Endothelial cell (in vitro differentiated cells): ENCODE measurements at regions not wholly inside any gene's neighbourhood (a gene's known extent, or its start where the extent isn't known, plus 50 kb on each side); places are given as distances from the start of the nearest gene placed in this dataset.

Source experiments
- DNase-seq: peaks from one replicate; pipeline ENCODE4 v3.0.0; 2021; ENCODE audit warnings: low spot score
- H3K27ac Mint-ChIP-seq: one replicate; pipeline ENCODE4 v1.8.0; 2021; ENCODE audit warnings: mixed read lengths, inconsistent platforms; ENCODE audit not compliant: unreplicated experiment
- H3K27me3 Mint-ChIP-seq: one replicate; pipeline ENCODE4 v1.8.0; 2021; ENCODE audit warnings: mild to moderate bottlenecking, moderate library complexity, mixed read lengths, inconsistent platforms; ENCODE audit not compliant: unreplicated experiment
- H3K36me3 Mint-ChIP-seq: one replicate; pipeline ENCODE4 v1.8.0; 2021; ENCODE audit warnings: mild to moderate bottlenecking, low read depth, mixed read lengths, inconsistent platforms; ENCODE audit not compliant: unreplicated experiment
- H3K4me1 Mint-ChIP-seq: one replicate; pipeline ENCODE4 v1.8.0; 2021; ENCODE audit warnings: mild to moderate bottlenecking, mixed read lengths, inconsistent platforms; ENCODE audit not compliant: unreplicated experiment
- H3K4me3 Mint-ChIP-seq: one replicate; pipeline ENCODE4 v1.8.0; 2021; ENCODE audit warnings: mild to moderate bottlenecking, mixed read lengths, inconsistent platforms; ENCODE audit not compliant: unreplicated experiment
- H3K9me3 Mint-ChIP-seq: one replicate; pipeline ENCODE4 v1.8.0; 2021; ENCODE audit warnings: mixed read lengths, inconsistent platforms; ENCODE audit not compliant: unreplicated experiment
- TF ChIP-seq, protein P1 (sequence below): fragments of 200-600 bp; sonication (generic); IDR thresholded peaks from one replicate; pipeline ENCODE4 v1.5.0; 2021; ENCODE audit warnings: antibody characterized with exemption; ENCODE audit not compliant: unreplicated experiment

DNA sequence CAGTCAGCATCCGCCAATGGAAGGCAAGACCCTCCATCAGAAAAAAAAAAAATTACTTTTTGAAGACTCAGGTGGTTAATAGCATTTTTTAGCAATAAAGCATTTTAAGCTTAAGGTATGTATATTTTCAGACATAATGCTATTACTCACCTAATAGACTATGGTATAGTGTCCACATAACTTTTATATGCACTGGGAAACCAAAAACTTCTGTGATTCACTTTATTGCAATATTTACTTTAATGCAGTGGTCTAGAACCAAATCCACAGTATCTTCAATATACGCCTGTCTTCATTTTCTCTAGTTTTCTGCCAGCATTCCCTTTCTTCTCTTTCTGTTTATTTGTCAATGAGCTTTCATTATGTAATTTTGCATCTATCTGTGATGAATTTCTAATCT lies 418.1 kb downstream of the SLITRK6 start:
- H3K27me3 Mint-ChIP-seq = no peaks in the 10 kb centered on the region
- H3K27ac Mint-ChIP-seq = no peak overlapping the region
- no peaks in the 10 kb centered on the region for H3K36me3 Mint-ChIP-seq
- TF ChIP-seq, protein P1, sequence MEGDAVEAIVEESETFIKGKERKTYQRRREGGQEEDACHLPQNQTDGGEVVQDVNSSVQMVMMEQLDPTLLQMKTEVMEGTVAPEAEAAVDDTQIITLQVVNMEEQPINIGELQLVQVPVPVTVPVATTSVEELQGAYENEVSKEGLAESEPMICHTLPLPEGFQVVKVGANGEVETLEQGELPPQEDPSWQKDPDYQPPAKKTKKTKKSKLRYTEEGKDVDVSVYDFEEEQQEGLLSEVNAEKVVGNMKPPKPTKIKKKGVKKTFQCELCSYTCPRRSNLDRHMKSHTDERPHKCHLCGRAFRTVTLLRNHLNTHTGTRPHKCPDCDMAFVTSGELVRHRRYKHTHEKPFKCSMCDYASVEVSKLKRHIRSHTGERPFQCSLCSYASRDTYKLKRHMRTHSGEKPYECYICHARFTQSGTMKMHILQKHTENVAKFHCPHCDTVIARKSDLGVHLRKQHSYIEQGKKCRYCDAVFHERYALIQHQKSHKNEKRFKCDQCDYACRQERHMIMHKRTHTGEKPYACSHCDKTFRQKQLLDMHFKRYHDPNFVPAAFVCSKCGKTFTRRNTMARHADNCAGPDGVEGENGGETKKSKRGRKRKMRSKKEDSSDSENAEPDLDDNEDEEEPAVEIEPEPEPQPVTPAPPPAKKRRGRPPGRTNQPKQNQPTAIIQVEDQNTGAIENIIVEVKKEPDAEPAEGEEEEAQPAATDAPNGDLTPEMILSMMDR = no peak
- no peak overlapping the region for H3K4me3 Mint-ChIP-seq
- no peaks in the 10 kb centered on the region for H3K4me1 Mint-ChIP-seq
- DNase-seq = no peak
- H3K9me3 Mint-ChIP-seq = no peaks in the 10 kb centered on the region

DNA sequence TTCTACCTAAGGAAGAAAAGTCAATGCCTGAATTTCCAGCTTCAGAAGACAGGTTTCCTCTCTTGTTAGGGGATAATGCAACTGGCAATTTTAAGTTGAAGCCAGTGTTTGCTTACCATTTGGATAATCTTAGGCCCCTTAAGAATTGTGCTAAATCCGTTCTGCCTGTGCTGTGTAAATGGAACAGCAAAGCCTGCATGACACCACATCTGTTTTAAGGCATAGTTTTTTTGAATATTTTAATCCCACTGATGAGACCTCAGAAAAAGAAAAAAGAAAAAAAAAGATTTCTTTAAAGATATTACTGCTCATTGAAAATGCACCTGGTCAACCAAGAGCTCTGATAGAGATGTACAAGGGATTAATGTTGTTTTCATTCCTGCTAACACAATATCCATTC lies 419.2 kb downstream of the SLITRK6 start:
- Mint-ChIP-seq H3K4me3 (no peak overlapping the region), H3K9me3 (no peaks in the 10 kb centered on the region), H3K27ac (no peak overlapping the region), H3K27me3 (no peaks in the 10 kb centered on the region), H3K4me1 (no peaks in the 10 kb centered on the region), H3K36me3 (no peaks in the 10 kb centered on the region)
- TF ChIP-seq, protein P1 = no peak
- DNase-seq = no peak

DNA sequence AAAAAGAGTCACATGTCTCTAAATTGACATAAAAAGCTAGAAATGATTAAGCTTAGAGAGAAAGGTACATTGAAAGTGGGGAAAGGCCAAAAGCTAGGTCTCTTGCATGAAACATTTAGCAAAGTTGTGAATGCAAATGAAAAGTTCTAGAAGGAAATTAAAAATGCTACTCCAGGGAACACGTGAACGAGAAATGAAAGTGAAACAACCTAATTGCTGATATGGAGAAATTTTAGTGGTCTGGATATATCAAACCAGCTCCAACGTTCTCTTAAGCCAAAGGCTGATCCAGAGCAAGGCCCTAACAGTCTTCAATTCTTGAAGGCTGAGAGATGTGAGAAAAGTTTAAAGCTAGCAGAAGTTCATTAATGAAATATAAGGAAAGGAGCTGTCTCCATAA lies 419.8 kb downstream of the SLITRK6 start:
- H3K27ac Mint-ChIP-seq = no peak overlapping the region
- H3K4me3 Mint-ChIP-seq = no peak overlapping the region
- no peaks in the 10 kb centered on the region for H3K9me3 Mint-ChIP-seq
- H3K4me1 Mint-ChIP-seq = no peaks in the 10 kb centered on the region
- no peak for DNase-seq
- no peaks in the 10 kb centered on the region for H3K27me3 Mint-ChIP-seq
- H3K36me3 Mint-ChIP-seq = no peaks in the 10 kb centered on the region
- TF ChIP-seq, protein P1 = no peak

DNA sequence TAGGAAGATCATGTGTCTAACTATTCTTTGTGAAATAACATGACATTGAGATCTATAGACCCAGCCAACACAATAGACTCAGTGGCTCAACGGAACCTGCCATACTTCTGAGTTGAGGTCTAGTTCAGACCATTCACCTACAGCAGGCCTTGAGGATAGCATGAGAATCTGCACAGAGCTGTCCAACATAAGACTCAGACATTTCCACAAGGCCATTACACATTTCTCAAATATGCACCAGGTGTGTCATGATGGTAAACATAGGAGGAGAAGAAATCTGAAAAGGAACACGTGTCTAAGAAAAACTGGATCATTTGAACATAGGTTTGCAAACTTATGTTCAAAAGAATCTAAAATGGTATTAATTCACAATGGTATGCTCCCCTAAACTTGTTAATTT lies 421.4 kb downstream of the SLITRK6 start:
- Mint-ChIP-seq H3K27ac (no peak overlapping the region), H3K36me3 (no peaks in the 10 kb centered on the region), H3K4me1 (no peaks in the 10 kb centered on the region), H3K27me3 (no peaks in the 10 kb centered on the region), H3K4me3 (no peak overlapping the region), H3K9me3 (no peaks in the 10 kb centered on the region)
- no peak for DNase-seq
- TF ChIP-seq, protein P1 = no peak

DNA sequence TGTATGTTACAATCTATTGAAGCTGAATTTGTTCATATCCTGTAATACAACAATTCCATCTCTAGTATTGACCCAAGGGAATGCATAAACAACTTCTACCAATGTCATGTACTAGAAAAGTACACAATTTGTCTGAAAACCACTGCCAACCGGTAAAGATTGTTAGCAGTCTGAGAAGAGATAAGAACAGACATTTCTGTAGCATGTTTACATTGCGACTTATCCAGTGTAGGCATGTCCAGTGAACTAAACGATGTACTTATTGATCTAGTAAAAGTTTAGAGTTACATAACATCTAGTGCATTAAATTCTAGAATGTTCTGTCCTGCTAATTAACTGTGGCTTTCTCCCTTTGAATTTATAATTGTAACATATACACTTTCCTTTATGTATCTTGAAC lies 425.9 kb downstream of the SLITRK6 start:
- no peak overlapping the region for H3K4me3 Mint-ChIP-seq
- no peaks in the 10 kb centered on the region for H3K4me1 Mint-ChIP-seq
- H3K27me3 Mint-ChIP-seq = no peaks in the 10 kb centered on the region
- no peak overlapping the region for H3K27ac Mint-ChIP-seq
- TF ChIP-seq, protein P1 = no peak
- H3K9me3 Mint-ChIP-seq = no peaks in the 10 kb centered on the region
- no peaks in the 10 kb centered on the region for H3K36me3 Mint-ChIP-seq
- DNase-seq = no peak
